H9 (cell line): ENCODE measurements at regions not wholly inside any gene's neighbourhood (a gene's known extent, or its start where the extent isn't known, plus 50 kb on each side); places are given as distances from the start of the nearest gene placed in this dataset.

ENCODE experiments used
- DNase-seq: peaks from one replicate; pipeline ENCODE4 v3.0.0-alpha.2; 2017
- H2AFZ ChIP-seq: one replicate; pipeline ENCODE4 v1.6.1; 2013; ENCODE audit warnings: mild to moderate bottlenecking, low read length, control low read depth, moderate library complexity
- H2AK5ac ChIP-seq: 2 replicates; pipeline ENCODE4 v1.6.1; 2013; ENCODE audit warnings: low read length, control low read depth, mixed read lengths; ENCODE audit not compliant: insufficient read length
- H2BK120ac ChIP-seq: one replicate; pipeline ENCODE4 v1.6.1; 2013; ENCODE audit warnings: low read depth, mild to moderate bottlenecking, low read length, control low read depth, inconsistent platforms; ENCODE audit not compliant: poor library complexity, severe bottlenecking
- H2BK12ac ChIP-seq: 2 replicates; pipeline ENCODE4 v1.6.1; 2013; ENCODE audit warnings: low read length, control low read depth, mixed read lengths, low read depth; ENCODE audit not compliant: insufficient read length
- H2BK15ac ChIP-seq: 2 replicates; pipeline ENCODE4 v1.6.1; 2013; ENCODE audit warnings: low read depth, low read length, control low read depth
- H2BK20ac ChIP-seq: one replicate; pipeline ENCODE4 v1.6.1; 2013; ENCODE audit warnings: low read depth, mild to moderate bottlenecking, low read length, control low read depth, inconsistent platforms; ENCODE audit not compliant: poor library complexity, severe bottlenecking
- H2BK5ac ChIP-seq: 2 replicates; pipeline ENCODE4 v1.6.1; 2013; ENCODE audit warnings: low read length, control low read depth, mixed read lengths; ENCODE audit not compliant: insufficient read length
- H3K14ac ChIP-seq: 2 replicates; pipeline ENCODE4 v1.6.1; 2013; ENCODE audit warnings: low read length, control low read depth; ENCODE audit not compliant: insufficient read depth
- H3K18ac ChIP-seq: 2 replicates; pipeline ENCODE4 v1.6.1; 2013; ENCODE audit warnings: low read depth, mild to moderate bottlenecking, mixed read lengths, low read length, control low read depth; ENCODE audit not compliant: insufficient read length
- H3K23ac ChIP-seq: 2 replicates; pipeline ENCODE4 v1.6.1; 2013; ENCODE audit warnings: low read length, control low read depth, mixed read lengths, low read depth; ENCODE audit not compliant: insufficient read length
- H3K23me2 ChIP-seq: 2 replicates; pipeline ENCODE4 v1.6.1; 2013; ENCODE audit warnings: low read depth, mild to moderate bottlenecking, mixed read lengths, low read length, control low read depth; ENCODE audit not compliant: insufficient read length, poor library complexity, severe bottlenecking
- H3K27ac ChIP-seq: 2 replicates; pipeline ENCODE4 v1.5.1; 2013; ENCODE audit warnings: low read length, control low read depth, mixed read lengths, low read depth; ENCODE audit not compliant: insufficient read length
- H3K27me3 ChIP-seq: 2 replicates; pipeline ENCODE4 v1.6.1; 2013; ENCODE audit warnings: low read length, control low read depth, inconsistent platforms; ENCODE audit not compliant: insufficient read depth
- H3K4ac ChIP-seq: 2 replicates; pipeline ENCODE4 v1.6.1; 2013; ENCODE audit warnings: low read depth, mild to moderate bottlenecking, control low read depth, inconsistent platforms, low read length, moderate library complexity
- H3K4me1 ChIP-seq: 2 replicates; pipeline ENCODE4 v1.6.1; 2013; ENCODE audit warnings: low read length, control low read depth, inconsistent platforms; ENCODE audit not compliant: insufficient read depth
- H3K4me2 ChIP-seq: 2 replicates; pipeline ENCODE4 v1.6.1; 2013; ENCODE audit warnings: low read length, control low read depth, mixed read lengths; ENCODE audit not compliant: insufficient read length, insufficient read depth
- H3K56ac ChIP-seq: 2 replicates; pipeline ENCODE4 v1.6.1; 2013; ENCODE audit warnings: low read depth, mild to moderate bottlenecking, mixed read lengths, low read length, control low read depth; ENCODE audit not compliant: insufficient read length
- H3K79me1 ChIP-seq: 2 replicates; pipeline ENCODE4 v1.6.1; 2013; ENCODE audit warnings: low read depth, mild to moderate bottlenecking, moderate library complexity, low read length, control low read depth, inconsistent platforms; ENCODE audit not compliant: insufficient read depth, poor library complexity, severe bottlenecking
- H3K79me2 ChIP-seq: 2 replicates; pipeline ENCODE4 v1.6.1; 2013; ENCODE audit warnings: low read length, control low read depth, inconsistent platforms; ENCODE audit not compliant: insufficient read depth
- H3K9ac ChIP-seq: 2 replicates; pipeline ENCODE4 v1.6.1; 2013; ENCODE audit warnings: low read length, control low read depth, mixed read lengths; ENCODE audit not compliant: insufficient read length; ENCODE audit errors: extremely low read depth
- H3K9me3 ChIP-seq: one replicate; pipeline ENCODE4 v1.6.1; 2013; ENCODE audit warnings: low read depth, low read length, inconsistent platforms; ENCODE audit not compliant: control insufficient read depth
- H3T11ph ChIP-seq: one replicate; pipeline ENCODE4 v1.6.1; 2013; ENCODE audit warnings: mild to moderate bottlenecking, low read length, control low read depth, inconsistent platforms
- H4K20me1 ChIP-seq: one replicate; pipeline ENCODE4 v1.6.1; 2013; ENCODE audit not compliant: control insufficient read depth, insufficient read length, insufficient read depth
- H4K5ac ChIP-seq: 2 replicates; pipeline ENCODE4 v1.6.1; 2013; ENCODE audit warnings: low read depth, mild to moderate bottlenecking, mixed read lengths, low read length, control low read depth; ENCODE audit not compliant: insufficient read length
- H4K8ac ChIP-seq: replicated peaks from 2 replicates; pipeline ENCODE4 v1.6.1; 2013; ENCODE audit warnings: low read length, control low read depth, mixed read lengths, low read depth; ENCODE audit not compliant: insufficient read length
- H4K91ac ChIP-seq: 2 replicates; pipeline ENCODE4 v1.6.1; 2013; ENCODE audit warnings: low read depth, mild to moderate bottlenecking, moderate library complexity, mixed read lengths, low read length, control low read depth; ENCODE audit not compliant: insufficient read length
- H3K27ac Mint-ChIP-seq, 3 experiments: 2 replicates in 2 of 3; 3 replicates in 1 of 3; pipeline ENCODE4 v1.8.0; 2020 to 2021; ENCODE audit warnings: mixed read lengths in 3 of 3, mild to moderate bottlenecking in 1 of 3, moderate library complexity in 1 of 3
- H3K27me3 Mint-ChIP-seq: 2 replicates; pipeline ENCODE4 v1.8.0; 2021; ENCODE audit warnings: low read depth, mild to moderate bottlenecking, moderate library complexity, mixed read lengths
- H3K36me3 Mint-ChIP-seq, 3 experiments: 2 replicates in 2 of 3; 3 replicates in 1 of 3; pipeline ENCODE4 v1.8.0; 2020 to 2021; ENCODE audit warnings: low read depth in 3 of 3, mixed read lengths in 3 of 3; ENCODE audit not compliant: insufficient read depth in 1 of 3
- H3K4me1 Mint-ChIP-seq, 2 experiments: 2 replicates each; pipeline ENCODE4 v1.8.0; 2020; ENCODE audit warnings: mixed read lengths in 2 of 2
- H3K4me3 Mint-ChIP-seq, 2 experiments: 2 replicates in 1 of 2; 3 replicates in 1 of 2; pipeline ENCODE4 v1.8.0; 2020 to 2021; ENCODE audit warnings: mild to moderate bottlenecking in 2 of 2, mixed read lengths in 2 of 2, moderate library complexity in 1 of 2
- H3K9me3 Mint-ChIP-seq, 2 experiments: 2 replicates in 1 of 2; 3 replicates in 1 of 2; pipeline ENCODE4 v1.8.0; 2020; ENCODE audit warnings: mild to moderate bottlenecking in 2 of 2, mixed read lengths in 2 of 2, moderate library complexity in 1 of 2
- WGBS: extraction: QIAGEN DNeasy Blood & Tissue Kit; methylation state at CpG from one replicate; pipeline ENCODE4 v1.1.7; 2013; ENCODE audit warnings: missing lambda C conversion rate, low lambda C conversion rate, mixed read lengths; ENCODE audit not compliant: insufficient read length; ENCODE audit errors: extremely low coverage; 5-methylcytosine and 5-hydroxymethylcytosine counted together
- TF ChIP-seq, protein P1 (sequence below): fragments of 200-600 bp; sonication (generic); conservative IDR thresholded peaks from 3 replicates; pipeline ENCODE4 v1.8.0; 2021; ENCODE audit warnings: antibody characterized with exemption, mild to moderate bottlenecking

DNA sequence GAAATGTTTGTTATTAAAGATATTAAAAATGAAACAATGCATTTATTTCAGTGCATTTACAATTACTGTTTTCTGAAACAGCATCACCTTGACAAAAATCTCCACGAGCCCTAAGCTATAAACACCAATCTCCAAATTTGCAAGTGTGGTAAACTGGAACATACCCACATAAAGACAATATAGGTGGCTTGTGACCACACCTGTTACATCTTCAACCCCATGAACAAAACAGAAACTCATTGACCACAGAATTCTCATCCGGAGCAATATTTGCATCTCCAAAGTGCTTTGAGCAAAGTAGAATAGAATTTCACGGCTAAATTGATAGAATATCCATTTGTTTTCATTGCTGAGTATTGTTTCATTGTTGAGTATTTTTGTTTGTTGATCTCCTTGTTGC is 375.2 kb upstream of the FLRT2 start:
- H2BK12ac ChIP-seq: no peak overlapping the region
- H3K79me2 ChIP-seq: no peaks in the 10 kb centered on the region
- WGBS: no CpG with 5 or more reads among the region's 3 CpGs
- no peak overlapping the region for H2BK120ac ChIP-seq
- H3K27me3 ChIP-seq: no peaks in the 10 kb centered on the region
- no peak overlapping the region for H2AK5ac ChIP-seq
- H2BK20ac ChIP-seq: no peak overlapping the region
- no peaks in the 10 kb centered on the region for H4K20me1 ChIP-seq
- no peak overlapping the region for H2BK5ac ChIP-seq
- no peaks in the 10 kb centered on the region for H3K79me1 ChIP-seq
- H3K4ac ChIP-seq: no peak overlapping the region
- Mint-ChIP-seq H3K9me3 (no peaks in the 10 kb centered on the region), H3K4me1 (peaks cover 0 to 3% of the 10 kb centered on the region in 2 experiments; a peak in 2 of 4 replicates), H3K27me3 (no peaks in the 10 kb centered on the region), H3K27ac (no peak overlapping the region), H3K4me3 (no peak overlapping the region), H3K36me3 (no peaks in the 10 kb centered on the region)
- no peaks in the 10 kb centered on the region for H3K9me3 ChIP-seq
- TF ChIP-seq, protein P1, sequence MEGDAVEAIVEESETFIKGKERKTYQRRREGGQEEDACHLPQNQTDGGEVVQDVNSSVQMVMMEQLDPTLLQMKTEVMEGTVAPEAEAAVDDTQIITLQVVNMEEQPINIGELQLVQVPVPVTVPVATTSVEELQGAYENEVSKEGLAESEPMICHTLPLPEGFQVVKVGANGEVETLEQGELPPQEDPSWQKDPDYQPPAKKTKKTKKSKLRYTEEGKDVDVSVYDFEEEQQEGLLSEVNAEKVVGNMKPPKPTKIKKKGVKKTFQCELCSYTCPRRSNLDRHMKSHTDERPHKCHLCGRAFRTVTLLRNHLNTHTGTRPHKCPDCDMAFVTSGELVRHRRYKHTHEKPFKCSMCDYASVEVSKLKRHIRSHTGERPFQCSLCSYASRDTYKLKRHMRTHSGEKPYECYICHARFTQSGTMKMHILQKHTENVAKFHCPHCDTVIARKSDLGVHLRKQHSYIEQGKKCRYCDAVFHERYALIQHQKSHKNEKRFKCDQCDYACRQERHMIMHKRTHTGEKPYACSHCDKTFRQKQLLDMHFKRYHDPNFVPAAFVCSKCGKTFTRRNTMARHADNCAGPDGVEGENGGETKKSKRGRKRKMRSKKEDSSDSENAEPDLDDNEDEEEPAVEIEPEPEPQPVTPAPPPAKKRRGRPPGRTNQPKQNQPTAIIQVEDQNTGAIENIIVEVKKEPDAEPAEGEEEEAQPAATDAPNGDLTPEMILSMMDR: no peak
- H3K4me1 ChIP-seq: no peaks in the 10 kb centered on the region
- H3T11ph ChIP-seq: no peak overlapping the region
- no peak overlapping the region for H2BK15ac ChIP-seq
- H3K9ac ChIP-seq: no peak overlapping the region
- no peak overlapping the region for H3K27ac ChIP-seq
- H3K23ac ChIP-seq: no peak overlapping the region
- no peak overlapping the region for H4K8ac ChIP-seq
- no peak overlapping the region for H3K4me2 ChIP-seq
- no peaks in the 10 kb centered on the region for H3K23me2 ChIP-seq
- H4K5ac ChIP-seq: no peak overlapping the region
- H3K56ac ChIP-seq: no peak overlapping the region
- H3K14ac ChIP-seq: no peak overlapping the region
- no peak overlapping the region for H3K18ac ChIP-seq
- no peak overlapping the region for H2AFZ ChIP-seq
- DNase-seq: no peak
- no peak overlapping the region for H4K91ac ChIP-seq
